ENCODE measurements at regions not wholly inside any gene's neighbourhood (a gene's known extent, or its start where the extent isn't known, plus 50 kb on each side); places are given as distances from the start of the nearest gene placed in this dataset.

DNA sequence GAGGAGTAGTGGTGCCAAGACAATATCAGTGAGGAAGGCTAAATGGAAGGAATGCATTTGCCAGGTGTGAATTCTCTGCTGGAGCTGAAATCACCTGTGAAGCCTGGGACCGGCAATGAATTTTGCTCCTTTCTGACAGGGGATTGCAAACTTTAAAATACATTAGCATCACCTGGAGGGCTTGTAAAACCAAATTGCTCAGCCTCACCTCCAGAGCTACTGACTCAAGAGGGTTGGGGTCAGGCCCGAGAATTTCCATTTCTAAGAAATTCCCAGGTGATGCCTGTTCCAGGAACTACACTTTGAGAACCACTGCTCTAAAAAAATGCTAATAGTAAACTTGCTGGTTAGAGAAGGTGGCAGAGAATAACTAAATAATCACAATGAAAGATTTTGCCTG is 445.6 kb upstream of the RBMS3 start:
- DNase-seq, result no peak

DNA sequence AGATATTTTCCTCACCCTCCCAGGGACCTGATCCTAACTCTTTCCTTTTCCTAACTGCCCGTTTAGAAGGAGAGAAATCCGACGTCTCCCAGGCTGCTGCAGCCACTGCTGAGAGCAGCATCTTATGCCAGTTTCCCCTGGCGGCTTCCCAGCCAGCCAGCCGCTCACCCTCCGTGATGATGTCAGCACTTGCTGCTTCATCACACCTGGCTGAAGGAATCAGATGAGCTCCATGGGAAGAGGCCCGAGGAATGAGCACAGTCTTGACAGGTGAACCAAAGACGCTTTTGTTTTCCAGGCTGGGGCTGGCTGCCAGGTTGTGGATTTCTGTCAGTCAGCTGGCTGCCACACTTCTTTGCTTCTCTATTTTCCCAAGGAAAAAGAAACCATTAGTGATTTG is 445.1 kb upstream of the RBMS3 start:
- DNase-seq, result no peak

DNA sequence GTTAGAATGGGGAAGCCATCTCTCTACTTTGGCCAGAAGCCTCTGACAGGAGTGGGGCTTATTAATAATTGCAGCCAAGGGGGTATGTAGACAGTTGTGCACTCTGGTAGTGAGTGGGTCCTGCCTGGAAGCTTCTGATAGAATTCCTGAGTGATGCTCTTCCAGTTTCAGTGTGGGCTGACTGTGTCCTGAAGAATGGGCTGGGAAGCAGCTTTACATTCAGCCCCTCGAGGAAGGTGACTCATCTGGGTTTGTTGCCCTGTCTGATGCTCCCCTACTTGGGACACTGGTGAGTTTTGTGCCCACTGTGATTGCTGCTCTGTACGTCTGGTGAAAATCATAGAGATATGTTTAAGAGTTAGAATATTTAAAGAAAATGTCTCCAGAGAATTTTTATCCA is 444.7 kb upstream of the RBMS3 start:
- no peak for DNase-seq

DNA sequence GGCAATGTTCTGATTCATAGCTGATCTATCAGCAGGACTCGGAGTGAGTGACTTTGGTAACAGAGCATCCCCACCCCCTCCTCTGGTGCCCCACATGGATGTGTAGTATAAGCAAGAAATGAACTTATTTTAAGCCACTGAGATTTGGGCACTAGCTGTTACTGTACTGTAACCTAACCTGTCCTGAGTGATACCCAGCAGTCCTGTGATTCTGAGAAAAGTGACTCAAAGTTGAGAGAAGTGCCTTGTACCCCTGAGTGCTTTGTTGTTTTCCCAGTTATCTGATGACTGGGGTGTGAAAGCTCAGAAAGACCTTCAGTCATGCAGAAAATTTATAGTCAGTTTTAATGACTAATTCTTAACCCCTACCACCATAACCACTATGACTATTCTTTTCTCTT is 439.9 kb upstream of the RBMS3 start:
- no peak for DNase-seq

DNA sequence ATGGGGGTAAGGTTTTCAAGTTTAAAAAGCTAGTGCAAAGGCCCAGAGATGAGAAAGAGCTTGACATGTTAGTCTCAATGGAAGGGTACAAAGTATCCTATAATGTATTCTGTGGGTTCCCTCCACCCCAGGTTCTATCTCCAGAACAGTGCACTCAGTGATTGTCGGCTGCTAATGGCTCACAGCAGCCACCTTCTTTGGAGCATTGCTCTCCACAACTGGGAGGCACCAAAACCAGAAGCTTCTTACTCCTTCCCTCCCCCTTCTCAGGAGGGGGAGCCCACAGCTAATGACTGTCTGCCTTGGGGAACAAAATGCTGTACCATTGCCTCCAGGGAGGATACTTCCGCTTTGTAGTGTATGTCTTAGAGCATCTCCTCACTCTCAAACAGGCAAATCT is 439.4 kb upstream of the RBMS3 start:
- no peak for DNase-seq

DNA sequence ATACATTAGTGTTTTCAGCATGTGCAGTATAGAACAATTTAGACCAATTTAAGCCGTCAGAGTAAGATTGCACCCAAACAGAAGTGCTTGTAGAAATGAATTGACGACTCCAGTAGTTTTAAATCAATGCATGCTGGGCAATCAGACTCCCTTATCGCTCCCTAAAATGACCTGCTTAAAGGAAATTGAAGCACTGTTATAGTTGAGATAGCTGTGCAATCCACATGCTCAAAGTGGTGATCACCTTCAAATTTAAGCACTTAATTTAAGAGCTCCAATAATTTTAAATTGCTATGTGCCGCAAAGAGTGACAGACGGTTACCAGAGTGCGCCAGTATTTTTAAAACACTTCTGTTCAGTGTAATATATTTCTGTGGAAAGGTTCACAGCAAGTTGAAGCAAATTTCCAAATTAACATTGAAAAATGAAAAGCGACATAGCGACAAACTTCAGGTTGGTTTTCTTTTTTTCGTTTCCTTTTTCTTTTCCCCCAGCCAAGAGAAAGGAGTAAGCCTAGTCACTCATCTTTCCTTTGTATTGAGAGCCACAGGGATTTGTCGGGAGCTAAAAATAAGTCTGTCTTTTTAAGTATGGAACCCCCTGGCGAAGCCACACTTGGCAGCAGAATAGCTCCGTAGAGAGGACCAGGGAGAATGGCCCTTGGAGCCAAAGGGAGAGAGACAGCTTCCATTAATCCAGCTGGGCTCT is 436.4 kb upstream of the RBMS3 start:
- no peak for DNase-seq

DNA sequence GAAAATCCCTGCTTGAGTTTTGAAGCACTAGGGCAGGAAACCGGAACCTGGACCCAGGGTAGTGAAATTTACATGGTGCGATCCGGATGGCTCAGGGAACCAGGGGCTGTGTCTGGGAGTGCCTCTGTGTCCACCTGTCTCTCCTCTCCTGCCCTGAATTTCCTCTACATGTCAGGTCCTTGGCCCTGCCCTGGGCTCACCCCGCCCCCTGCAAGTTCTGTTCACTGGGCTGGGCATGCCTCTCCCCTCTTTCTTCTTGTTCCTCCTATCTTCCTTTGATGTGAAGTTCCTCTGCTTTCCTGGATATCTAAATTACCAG is 435.9 kb upstream of the RBMS3 start:
- DNase-seq, result no peak

DNA sequence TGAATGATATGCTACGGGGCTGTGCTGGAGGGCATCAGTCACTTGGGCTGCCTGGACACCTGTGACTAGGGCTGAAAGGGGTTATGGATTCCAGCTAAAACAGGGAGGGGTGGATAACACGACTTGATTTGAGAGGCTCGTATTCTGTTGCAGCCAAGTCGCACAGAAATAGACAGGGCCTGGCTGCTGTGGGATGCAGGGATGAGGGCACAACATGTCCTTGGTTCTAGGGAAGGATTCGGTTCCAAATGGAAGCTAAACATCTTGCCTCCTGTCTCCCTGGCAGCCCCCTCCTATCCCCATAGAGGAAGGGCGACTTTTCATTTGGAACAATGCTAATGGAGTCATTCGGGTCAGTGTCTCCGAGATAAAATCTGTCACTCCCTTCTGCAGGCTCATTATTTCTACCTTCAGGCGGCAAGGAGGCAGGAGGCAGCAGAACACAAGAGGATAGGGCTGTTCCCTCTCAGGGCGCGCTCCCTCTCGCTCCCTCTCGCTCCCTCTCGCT is 433.8 kb upstream of the RBMS3 start:
- no peak for DNase-seq

DNA sequence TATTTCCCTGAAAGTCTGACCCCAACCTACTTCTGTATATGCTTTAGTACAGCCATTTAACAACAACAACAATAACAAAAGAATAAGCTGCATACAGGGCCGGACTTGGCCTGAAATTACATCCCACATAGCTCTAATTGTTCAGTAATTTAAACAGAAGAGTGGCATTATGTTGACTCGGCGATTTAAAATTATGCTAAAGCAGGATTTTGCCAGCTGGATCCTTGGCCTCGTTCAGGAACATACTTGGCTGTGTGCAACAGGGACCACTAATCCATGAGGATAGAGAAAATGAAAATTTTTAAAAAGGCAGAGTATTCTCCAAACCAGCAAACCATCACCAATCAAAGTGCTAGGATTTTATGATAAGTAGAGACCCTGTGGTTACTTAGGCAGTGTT is 433.1 kb upstream of the RBMS3 start:
- peak in 1 of 2 experiments; percentile 2 for DNase-seq

DNA sequence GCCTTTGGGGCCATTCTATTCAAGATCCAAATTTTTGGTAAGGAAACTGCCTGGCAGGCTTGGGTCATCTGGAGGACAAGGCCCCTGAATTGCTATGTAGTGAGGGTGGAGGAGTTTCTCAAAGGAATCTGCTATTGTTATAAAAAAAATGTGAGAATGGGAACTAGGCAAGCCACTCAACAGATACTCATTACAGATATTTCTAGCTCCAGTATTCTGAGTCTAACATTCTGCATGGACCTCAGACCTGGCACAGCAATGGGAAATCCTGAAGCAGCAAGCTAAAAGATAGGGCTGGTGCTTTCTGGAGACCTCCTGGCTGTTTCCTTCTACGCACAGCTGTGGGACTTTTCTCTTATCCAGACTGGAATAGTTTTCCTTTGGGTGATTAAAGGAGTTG is 430.7 kb upstream of the RBMS3 start:
- DNase-seq, result no peak

DNA sequence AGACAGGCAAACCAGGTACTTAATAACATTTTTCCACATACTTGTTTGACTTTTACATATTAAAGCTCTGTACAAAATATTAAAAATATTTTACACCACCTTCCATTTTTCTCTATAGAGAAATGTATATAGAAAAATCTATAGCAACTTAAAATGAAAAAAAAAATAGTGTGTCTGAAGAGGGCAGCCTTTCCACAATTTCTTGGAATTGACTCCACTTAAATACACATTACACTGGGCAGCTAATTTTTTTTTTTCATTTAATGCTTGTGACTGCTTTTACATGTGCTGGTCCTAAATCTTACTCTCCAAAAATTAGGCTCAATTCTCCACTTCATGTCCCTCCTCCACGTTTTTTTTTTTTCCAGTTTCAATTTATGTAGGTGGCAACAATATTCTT is 427.0 kb upstream of the RBMS3 start:
- no peak for DNase-seq

DNA sequence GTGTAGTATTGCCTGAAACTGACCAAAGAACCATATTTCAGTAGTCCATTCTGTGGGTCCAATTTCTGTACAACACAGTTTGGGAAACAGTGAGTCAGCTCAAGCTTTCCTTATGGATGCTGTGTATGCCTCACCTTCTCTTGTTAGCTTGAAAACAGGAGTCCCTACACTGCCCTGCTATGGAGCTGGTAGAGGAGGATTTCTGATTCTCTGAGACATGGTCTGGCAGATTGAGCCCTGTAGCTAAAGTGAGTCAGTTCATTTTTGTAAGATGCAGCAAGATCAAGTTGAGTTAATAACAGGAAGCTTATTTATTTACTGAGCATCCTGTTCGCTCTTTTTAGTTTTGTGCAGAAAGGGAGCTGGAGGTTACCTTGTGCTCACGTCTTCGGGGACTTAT is 424.1 kb upstream of the RBMS3 start:
- no peak for DNase-seq

DNA sequence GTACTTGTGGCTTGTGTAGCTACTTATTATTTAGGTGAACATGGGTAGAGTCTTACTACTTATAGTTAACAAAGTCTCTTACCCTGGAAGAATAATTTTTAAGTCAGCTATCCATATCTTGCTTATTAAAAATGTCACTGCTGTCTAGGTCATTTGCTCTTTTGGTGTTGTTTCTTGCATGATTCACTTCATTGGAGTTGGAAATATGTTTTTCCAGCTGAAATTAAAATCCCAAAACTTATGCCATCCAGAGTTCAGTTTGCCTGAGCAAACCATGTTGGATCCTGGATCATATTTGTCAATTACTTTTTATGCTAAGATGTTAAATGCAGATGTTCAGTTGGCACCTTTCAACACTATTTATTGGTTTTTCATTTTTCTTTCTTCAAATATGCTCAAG is 421.0 kb upstream of the RBMS3 start:
- DNase-seq, result no peak

DNA sequence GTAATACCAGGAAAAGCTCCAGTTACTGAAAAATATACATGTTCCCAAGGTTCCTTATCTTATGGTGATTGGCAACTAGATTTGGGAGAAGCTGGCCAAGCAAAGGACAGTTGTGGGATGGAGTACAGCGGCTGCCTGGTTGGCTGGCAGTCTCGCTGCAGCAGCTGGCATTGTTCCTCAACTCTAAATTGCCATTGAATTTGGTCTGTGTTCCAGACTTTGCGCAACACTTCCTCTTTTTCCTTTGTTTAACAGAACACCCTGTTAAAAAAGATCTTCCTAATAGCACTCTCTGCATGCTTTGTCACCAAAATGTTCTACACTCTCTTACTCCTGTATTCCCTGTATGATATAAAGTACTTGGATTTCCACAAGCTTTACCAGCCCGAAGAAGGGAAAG is 420.6 kb upstream of the RBMS3 start:
- no peak for DNase-seq

DNA sequence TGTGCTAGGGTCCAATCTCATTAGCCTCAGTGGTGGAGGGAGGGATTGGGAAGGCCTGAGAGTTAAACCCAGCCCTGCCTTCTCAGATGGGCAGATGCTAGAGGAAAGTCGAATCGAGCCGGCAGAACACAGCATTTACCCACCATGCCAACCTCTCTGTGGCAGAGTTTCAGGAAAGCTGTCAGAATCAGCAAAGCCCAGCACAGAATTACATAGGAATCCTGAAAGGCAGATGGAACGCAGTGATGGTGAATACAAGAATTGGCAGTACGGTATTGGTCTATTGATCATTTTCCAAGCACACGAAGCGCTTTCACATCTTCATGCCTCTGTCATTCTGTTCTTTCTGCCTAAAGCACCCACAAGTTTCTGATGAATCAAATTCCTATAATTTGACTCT is 417.7 kb upstream of the RBMS3 start:
- DNase-seq, result no peak

DNA sequence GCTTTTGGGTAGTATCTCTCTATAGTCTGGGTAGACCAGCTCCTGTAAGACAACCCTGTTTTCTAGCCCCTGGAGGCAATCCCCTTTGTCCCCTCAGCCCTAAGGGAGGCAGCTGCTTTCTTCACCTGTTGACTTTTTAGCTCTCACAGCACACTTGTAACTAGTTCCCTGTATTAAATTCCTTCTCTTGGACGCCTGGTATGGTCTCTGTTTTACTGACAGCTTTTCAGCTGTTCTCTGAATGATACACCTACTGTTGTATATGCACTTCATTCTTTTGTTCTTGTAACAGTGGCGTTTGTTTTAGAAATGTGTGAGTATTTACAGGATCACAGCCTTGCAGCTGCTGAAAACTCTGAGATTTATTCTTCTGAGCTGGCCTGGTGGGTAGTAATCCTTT is 413.0 kb upstream of the RBMS3 start:
- peak in 1 of 2 experiments; percentile 1 for DNase-seq

DNA sequence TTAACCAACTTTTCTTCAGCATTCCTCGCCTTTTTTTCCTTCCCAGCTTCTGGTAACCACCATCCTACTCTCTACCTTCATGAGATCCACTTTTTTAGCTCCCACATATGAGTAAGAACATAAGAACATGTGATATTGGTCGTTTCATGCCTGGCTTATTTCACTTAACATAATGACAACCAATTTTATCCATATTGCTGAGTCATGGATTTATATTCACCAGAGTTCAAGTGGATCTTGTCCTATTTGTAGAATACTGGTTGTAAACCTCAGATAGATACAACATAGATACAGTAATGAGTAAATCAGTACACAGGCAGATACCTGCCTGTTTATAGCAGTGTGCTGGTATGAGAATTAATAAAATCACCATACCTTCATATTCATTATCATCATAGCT is 412.0 kb upstream of the RBMS3 start:
- no peak for DNase-seq

DNA sequence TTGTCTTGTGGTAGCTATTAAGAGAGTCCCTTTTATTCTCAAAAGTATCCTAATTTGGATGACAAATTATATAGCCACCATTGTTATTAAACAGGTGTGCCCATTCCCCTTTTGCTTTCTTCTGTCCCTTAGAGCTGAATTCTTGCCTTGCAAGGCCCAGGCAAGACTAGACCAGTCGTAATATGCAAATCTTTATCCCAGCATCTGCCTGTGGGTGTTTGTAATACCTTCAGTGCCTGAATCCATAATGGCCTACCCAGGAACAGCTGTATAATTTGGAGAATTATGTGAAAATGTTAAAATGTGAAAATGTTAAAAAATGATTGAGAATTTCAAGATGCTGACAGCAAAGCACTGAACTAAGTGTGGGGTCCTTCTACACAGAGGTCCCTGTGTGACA is 403.0 kb upstream of the RBMS3 start:
- DNase-seq, result no peak

DNA sequence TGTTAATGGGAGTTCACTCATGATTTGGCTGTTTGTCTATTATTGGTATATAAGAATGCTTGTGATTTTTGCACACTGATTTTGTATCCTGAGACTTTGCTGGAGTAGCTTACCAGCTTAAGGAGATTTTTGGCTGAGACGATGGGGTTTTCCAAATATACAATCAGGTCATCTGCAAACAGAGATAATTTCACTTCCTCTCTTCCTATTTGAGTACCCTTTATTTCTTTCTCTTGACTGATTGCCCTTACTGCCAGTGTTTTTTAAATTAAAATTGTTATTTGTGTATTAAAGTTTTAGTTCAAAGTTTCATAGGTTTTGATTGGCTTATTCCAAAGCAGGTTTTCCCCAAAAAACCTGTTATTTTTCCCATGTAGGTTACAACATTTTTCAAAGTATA is 390.5 kb upstream of the RBMS3 start:
- no peak for DNase-seq

DNA sequence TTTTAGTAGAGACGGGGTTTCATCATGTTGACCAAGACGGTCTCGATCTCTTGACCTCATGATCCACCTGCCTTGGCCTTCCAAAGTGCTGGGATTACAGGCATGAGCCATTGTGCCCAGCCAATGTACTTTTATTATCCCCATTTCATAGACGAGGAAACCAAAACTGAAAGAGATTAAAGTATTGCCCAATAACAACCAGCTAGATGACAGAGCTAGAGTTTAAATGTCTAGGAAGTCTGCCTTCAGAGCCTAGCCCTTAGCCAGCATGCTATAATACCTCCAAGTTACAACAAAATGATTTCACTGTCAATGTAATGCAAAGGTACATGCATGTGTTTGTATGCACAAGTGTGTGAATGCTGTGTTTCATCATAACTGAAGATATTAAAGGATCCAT is 389.4 kb upstream of the RBMS3 start:
- DNase-seq, result no peak

DNA sequence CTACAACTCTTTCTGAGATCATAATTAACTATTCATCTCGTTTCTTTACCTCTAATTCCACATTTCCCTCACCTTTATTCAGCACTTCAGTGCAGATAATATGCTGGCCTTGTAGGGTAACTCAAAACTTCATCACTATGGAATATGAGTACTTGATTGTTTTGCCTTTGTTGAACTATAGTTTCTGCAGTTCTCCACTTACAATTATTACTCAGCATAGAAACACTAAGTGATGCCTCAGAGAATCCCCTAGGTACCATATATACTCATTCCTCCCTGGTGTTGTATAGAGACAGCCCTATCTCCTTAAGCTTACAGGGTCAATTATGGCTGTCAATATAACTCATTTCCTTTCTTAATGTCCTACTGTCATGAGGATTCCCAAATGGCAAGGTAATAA is 380.6 kb upstream of the RBMS3 start:
- no peak for DNase-seq

DNA sequence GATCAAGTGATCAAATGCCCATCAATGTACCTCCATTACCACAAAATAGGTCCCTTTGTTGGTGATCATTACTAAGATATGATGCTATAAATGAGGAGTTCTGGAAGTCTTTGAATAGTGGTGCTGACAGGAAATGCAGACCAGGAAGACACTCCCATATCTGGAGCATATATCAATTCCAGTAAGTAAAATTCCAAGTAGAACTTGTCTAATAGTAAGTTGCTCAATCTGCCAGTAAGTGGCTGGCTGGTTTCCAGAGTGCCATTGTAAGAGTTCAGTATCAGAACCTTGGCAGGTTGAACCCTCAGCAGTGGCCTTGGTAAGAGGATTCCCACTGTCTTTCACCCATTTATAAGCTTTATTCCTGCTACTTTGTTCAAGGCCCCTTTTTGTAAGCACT is 379.9 kb upstream of the RBMS3 start:
- DNase-seq, result no peak

DNA sequence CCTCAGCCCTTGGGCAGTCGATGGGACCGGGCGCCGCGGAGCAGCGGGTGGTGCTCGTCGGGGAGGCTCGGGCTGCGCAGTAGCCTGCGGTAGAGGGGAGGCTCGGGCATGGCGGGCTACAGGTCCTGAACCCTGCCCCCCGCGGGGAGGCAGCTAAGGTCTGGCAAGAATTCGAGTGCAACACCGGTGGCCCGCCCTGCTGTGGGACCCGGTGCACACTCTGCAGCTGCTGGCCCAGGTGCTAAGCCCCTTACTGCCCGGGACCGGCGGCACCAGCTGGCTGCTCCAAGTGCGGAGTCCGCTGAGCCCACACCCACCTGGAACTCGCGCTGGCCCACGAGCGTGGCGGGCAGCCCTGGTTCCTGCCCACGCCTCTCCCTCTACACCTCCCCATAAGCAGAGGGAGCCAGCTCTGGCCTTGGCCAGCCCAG is 377.7 kb upstream of the RBMS3 start:
- DNase-seq, result no peak

DNA sequence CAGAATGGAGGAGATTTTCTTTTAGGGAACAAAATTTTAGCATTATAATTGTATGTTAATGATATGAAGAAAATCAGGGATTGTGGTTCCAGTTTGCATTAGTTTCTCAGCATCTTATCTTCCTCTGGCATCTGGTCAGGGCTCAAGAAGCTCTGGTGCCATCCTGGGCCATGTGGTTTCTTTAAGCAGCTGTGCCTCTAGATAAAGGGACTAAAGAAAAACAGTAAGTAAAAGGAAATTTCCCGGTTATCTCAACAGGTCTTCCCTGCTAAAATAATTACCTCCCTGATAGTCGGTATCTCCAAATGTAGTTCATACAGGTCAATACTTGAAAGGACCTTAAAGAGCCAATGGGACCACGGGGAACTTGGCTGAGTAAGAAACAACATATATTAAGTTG is 375.1 kb upstream of the RBMS3 start:
- no peak for DNase-seq

DNA sequence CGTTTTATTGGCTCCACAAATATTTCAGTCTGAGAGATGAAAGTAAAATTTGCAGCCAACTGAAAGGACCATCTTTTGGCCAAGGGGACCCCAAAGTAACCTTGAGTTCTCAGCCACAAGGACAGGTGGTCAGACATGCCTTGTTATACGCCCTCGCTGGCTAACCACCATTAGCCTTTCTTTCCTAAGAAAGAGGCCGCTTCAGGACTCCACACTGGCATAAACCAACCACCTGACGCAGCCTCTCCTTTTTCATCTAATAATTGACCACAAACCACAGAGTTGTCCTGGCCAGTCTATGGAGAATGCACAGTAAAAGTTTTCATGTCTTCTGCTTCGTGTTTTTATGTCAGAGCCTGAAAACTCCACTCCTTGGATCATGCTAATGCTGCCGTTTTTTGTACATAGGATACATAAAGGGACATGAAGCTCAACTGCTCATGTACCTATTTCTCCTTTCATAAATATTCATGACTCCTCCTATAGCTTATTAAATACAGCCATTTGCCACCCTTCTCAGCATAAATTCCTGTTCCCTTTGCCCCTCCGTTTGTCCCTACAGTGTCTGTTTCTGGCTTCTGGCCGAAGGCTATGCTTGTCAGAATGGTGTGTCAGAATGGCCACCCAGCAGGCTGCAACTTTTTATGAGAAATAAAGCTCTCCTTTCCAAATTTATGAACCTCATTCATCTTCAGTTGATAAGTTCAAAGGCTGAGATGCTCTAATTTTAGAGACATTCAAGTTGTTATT is 374.1 kb upstream of the RBMS3 start:
- DNase-seq, result no peak

Measured in NCI-H2081 (cell line).